ENCODE measurements at regions not wholly inside any gene's neighbourhood (a gene's known extent, or its start where the extent isn't known, plus 50 kb on each side); places are given as distances from the start of the nearest gene placed in this dataset.
"Not testable (repeated sequence)": the region's sequence is repeated elsewhere in the genome, so short reads cannot be mapped to it uniquely, and the experiment has no call there.

- no peaks in the 10 kb centered on the region for H3K4me1 Mint-ChIP-seq
- POLR2A ChIA-PET = no interaction called here
- Histone ChIP-seq H3K27ac (ENCODE audit: low read depth, low read length) (no peak overlapping the region), H3K4me3 (ENCODE audit: low read length) (no peak overlapping the region), H3K36me3 (ENCODE audit: insufficient read depth, low read length) (no peaks in the 10 kb centered on the region), H3K9me3 (ENCODE audit: low read length) (no peaks in the 10 kb centered on the region), H3K27me3 (ENCODE audit: insufficient read depth, low read length, poor library complexity, severe bottlenecking) (no peaks in the 10 kb centered on the region), H3K4me1 (ENCODE audit: insufficient read depth, low read length) (no peaks in the 10 kb centered on the region)
- CTCF ChIA-PET = no interaction called here
- DNase-seq = no peak
- peaks cover 5 to 6% of the 10 kb centered on the region in 2 donors for H3K27me3 Mint-ChIP-seq
- no peak overlapping the region for H3K27ac Mint-ChIP-seq
- H3K4me3 Mint-ChIP-seq = no peak overlapping the region
- no peaks in the 10 kb centered on the region for H3K36me3 Mint-ChIP-seq
- H3K9me3 Mint-ChIP-seq = peaks cover 0 to 4% (median 0%) of the 10 kb centered on the region in 5 donors
Measured at GRCh38 chr17:27085517-27085916, 208.4 kb upstream of the WSB1 start.

DNA sequence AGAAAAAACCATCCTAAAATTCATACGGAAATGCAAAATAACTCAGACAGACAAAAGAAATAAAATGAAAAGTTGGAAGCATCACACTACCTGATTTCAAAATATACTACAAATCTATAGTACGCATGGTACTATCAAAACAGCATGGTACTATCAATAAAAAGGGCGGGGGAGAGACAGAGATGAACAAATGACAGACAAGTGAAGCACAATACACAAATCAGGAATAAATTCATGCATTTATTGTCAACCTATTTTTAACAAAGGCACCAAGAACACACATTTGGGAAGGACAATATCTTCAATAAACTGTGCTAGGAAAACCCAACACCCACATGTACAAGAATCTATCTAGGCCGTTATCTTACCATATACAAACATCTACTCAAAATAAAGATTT is 207.4 kb upstream of the WSB1 start:
- H3K27me3 ChIP-seq (ENCODE audit: insufficient read depth, low read length, poor library complexity, severe bottlenecking) = no peaks in the 10 kb centered on the region
- no peak for DNase-seq
- H3K9me3 ChIP-seq (ENCODE audit: low read length) = no peaks in the 10 kb centered on the region
- Mint-ChIP-seq H3K36me3 (no peaks in the 10 kb centered on the region), H3K27me3 (peaks cover 5 to 6% of the 10 kb centered on the region in 2 donors), H3K27ac (no peak overlapping the region), H3K4me1 (no peaks in the 10 kb centered on the region), H3K9me3 (peaks cover 0 to 4% (median 0%) of the 10 kb centered on the region in 5 donors), H3K4me3 (no peak overlapping the region)
- H3K4me1 ChIP-seq (ENCODE audit: insufficient read depth, low read length) = no peaks in the 10 kb centered on the region
- ChIA-PET CTCF (no interaction called here), POLR2A (no interaction called here)
- no peak overlapping the region for H3K27ac ChIP-seq (ENCODE audit: low read depth, low read length)
- H3K36me3 ChIP-seq (ENCODE audit: insufficient read depth, low read length) = no peaks in the 10 kb centered on the region
- no peak overlapping the region for H3K4me3 ChIP-seq (ENCODE audit: low read length)

GRCh38 chr17:27087935-27088766 is 205.8 kb upstream of the WSB1 start:
- no peak for DNase-seq
- Histone ChIP-seq H3K4me1 (ENCODE audit: insufficient read depth, low read length) (no peaks in the 10 kb centered on the region), H3K9me3 (ENCODE audit: low read length) (no peaks in the 10 kb centered on the region), H3K36me3 (ENCODE audit: insufficient read depth, low read length) (no peaks in the 10 kb centered on the region), H3K27ac (ENCODE audit: low read depth, low read length) (peak overlapping the region; percentile 61), H3K4me3 (ENCODE audit: low read length) (no peak overlapping the region), H3K27me3 (ENCODE audit: insufficient read depth, low read length, poor library complexity, severe bottlenecking) (no peaks in the 10 kb centered on the region)
- Mint-ChIP-seq H3K4me3 (no peak overlapping the region), H3K9me3 (peaks cover 0 to 4% (median 0%) of the 10 kb centered on the region in 5 donors), H3K4me1 (no peaks in the 10 kb centered on the region), H3K36me3 (no peaks in the 10 kb centered on the region), H3K27me3 (peaks cover 5 to 7% of the 10 kb centered on the region in 2 donors), H3K27ac (no peak overlapping the region)
- POLR2A ChIA-PET = no interaction called here
- CTCF ChIA-PET = no interaction called here

GRCh38 chr17:27088767-27089078 is 205.2 kb upstream of the WSB1 start:
- no peak for DNase-seq
- H3K27ac ChIP-seq (ENCODE audit: low read depth, low read length) = peak overlapping the region; percentile 61
- Mint-ChIP-seq H3K4me1 (no peaks in the 10 kb centered on the region), H3K36me3 (no peaks in the 10 kb centered on the region), H3K27ac (no peak overlapping the region), H3K4me3 (no peak overlapping the region), H3K9me3 (peaks cover 0 to 4% (median 0%) of the 10 kb centered on the region in 5 donors), H3K27me3 (peaks cover 5 to 7% of the 10 kb centered on the region in 2 donors)
- no peak overlapping the region for H3K4me3 ChIP-seq (ENCODE audit: low read length)
- H3K4me1 ChIP-seq (ENCODE audit: insufficient read depth, low read length) = no peaks in the 10 kb centered on the region
- H3K27me3 ChIP-seq (ENCODE audit: insufficient read depth, low read length, poor library complexity, severe bottlenecking) = no peaks in the 10 kb centered on the region
- ChIA-PET CTCF (no interaction called here), POLR2A (no interaction called here)
- no peaks in the 10 kb centered on the region for H3K36me3 ChIP-seq (ENCODE audit: insufficient read depth, low read length)
- no peaks in the 10 kb centered on the region for H3K9me3 ChIP-seq (ENCODE audit: low read length)

DNA sequence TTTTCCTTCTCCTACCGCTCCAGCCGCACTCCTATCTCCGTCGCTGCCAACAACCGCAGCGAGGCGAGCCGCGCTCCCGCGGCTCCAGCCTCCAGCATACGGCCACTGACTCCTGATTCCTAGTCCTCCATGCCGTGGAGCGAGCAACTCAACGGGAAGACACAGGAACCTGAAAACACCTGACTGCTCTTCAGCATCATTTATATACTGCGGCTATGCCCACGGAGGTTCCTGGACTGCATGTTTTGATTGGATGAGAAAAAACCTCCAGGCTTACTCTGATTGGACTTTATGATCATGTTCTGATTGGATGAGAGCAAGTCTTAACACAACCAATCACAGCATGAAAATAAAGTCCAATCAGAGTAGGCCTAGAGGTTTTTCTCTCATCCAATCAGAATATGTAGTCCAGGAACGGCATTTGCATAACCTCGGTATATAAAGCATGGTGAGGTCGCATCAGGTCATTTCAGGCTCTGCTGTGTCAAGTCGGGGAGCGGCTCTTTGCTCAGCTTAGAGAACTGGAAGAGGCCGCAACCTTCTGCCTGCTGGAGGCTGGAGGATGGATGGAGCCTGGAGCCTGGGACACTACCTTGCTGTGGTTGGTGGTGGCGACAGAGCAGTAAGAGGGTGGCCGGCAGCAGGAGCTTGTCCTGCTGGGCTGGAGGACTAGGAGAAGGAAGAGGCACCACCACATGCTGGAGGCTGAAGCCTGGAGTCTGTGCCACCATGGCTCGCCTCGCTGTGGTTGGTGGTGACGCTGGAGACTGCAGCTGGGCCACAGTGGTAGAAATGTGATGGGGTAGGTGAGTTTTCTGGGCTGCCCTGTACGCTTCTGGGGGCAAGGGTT is 204.6 kb upstream of the WSB1 start:
- H3K4me3 ChIP-seq (ENCODE audit: low read length); DNase-seq; H3K9me3 ChIP-seq (ENCODE audit: low read length); H3K36me3 Mint-ChIP-seq; CTCF ChIA-PET; POLR2A ChIA-PET; H3K9me3 Mint-ChIP-seq; H3K27ac Mint-ChIP-seq; H3K4me3 Mint-ChIP-seq; H3K4me1 Mint-ChIP-seq; H3K27me3 Mint-ChIP-seq; H3K36me3 ChIP-seq (ENCODE audit: insufficient read depth, low read length); H3K27me3 ChIP-seq (ENCODE audit: insufficient read depth, low read length, poor library complexity, severe bottlenecking); H3K4me1 ChIP-seq (ENCODE audit: insufficient read depth, low read length): not testable (repeated sequence)
- peak overlapping the region; percentile 79 for H3K27ac ChIP-seq (ENCODE audit: low read depth, low read length)

- H3K4me1 Mint-ChIP-seq = no peaks in the 10 kb centered on the region
- Histone ChIP-seq H3K27me3 (ENCODE audit: insufficient read depth, low read length, poor library complexity, severe bottlenecking) (no peaks in the 10 kb centered on the region), H3K4me3 (ENCODE audit: low read length) (no peak overlapping the region), H3K36me3 (ENCODE audit: insufficient read depth, low read length) (no peaks in the 10 kb centered on the region), H3K27ac (ENCODE audit: low read depth, low read length) (peak overlapping the region; percentile 79), H3K9me3 (ENCODE audit: low read length) (no peaks in the 10 kb centered on the region), H3K4me1 (ENCODE audit: insufficient read depth, low read length) (no peaks in the 10 kb centered on the region)
- H3K27ac Mint-ChIP-seq = no peak overlapping the region
- ChIA-PET CTCF (no interaction called here), POLR2A (no interaction called here)
- peaks cover 0 to 3% (median 0%) of the 10 kb centered on the region in 5 donors for H3K9me3 Mint-ChIP-seq
- H3K36me3 Mint-ChIP-seq = no peaks in the 10 kb centered on the region
- peaks cover 5 to 7% of the 10 kb centered on the region in 2 donors for H3K27me3 Mint-ChIP-seq
- DNase-seq = no peak
- no peak overlapping the region for H3K4me3 Mint-ChIP-seq
Measured at GRCh38 chr17:27089929-27090247, 204.0 kb upstream of the WSB1 start.

- CTCF ChIA-PET; H3K36me3 Mint-ChIP-seq; H3K27ac Mint-ChIP-seq; H3K4me1 Mint-ChIP-seq; POLR2A ChIA-PET; H3K9me3 Mint-ChIP-seq; H3K36me3 ChIP-seq (ENCODE audit: insufficient read depth, low read length); H3K27me3 Mint-ChIP-seq; H3K4me3 Mint-ChIP-seq; H3K9me3 ChIP-seq (ENCODE audit: low read length); H3K4me3 ChIP-seq (ENCODE audit: low read length); H3K4me1 ChIP-seq (ENCODE audit: insufficient read depth, low read length); DNase-seq; H3K27me3 ChIP-seq (ENCODE audit: insufficient read depth, low read length, poor library complexity, severe bottlenecking): not testable (repeated sequence)
- peak overlapping the region; percentile 79 for H3K27ac ChIP-seq (ENCODE audit: low read depth, low read length)
Measured at GRCh38 chr17:27090450-27091042, 203.4 kb upstream of the WSB1 start.

DNA sequence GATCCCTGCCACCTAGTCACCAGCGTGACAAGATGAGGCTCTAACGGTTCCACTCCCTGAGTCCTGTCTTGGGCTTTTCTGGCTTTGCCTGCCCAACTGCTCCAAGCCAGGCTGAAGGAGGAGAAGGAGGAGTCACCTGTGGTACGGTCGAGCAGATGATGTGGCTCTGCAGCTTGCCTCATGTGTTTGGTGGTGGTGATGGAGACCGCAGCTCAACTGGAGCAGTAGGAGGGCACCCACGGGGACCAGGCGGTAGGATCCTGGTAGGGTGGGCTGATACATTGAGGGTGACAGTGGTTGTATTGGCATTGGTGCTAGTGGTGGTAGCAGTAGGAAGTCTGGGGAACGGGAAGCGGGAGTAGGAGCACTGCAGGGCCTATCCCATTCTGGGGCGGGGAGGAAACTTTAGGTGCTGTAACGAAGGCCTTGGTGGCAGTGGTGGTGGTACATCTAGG is 202.8 kb upstream of the WSB1 start:
- Histone ChIP-seq H3K4me1 (ENCODE audit: insufficient read depth, low read length) (no peaks in the 10 kb centered on the region), H3K27me3 (ENCODE audit: insufficient read depth, low read length, poor library complexity, severe bottlenecking) (no peaks in the 10 kb centered on the region), H3K36me3 (ENCODE audit: insufficient read depth, low read length) (no peaks in the 10 kb centered on the region), H3K27ac (ENCODE audit: low read depth, low read length) (peak overlapping the region; percentile 79), H3K9me3 (ENCODE audit: low read length) (no peaks in the 10 kb centered on the region), H3K4me3 (ENCODE audit: low read length) (no peak overlapping the region)
- Mint-ChIP-seq H3K4me1 (no peaks in the 10 kb centered on the region), H3K4me3 (no peak overlapping the region), H3K9me3 (peaks cover 0 to 3% (median 0%) of the 10 kb centered on the region in 5 donors), H3K27ac (no peak overlapping the region), H3K27me3 (peaks cover 4 to 10% of the 10 kb centered on the region in 2 donors), H3K36me3 (no peaks in the 10 kb centered on the region)
- no peak for DNase-seq
- ChIA-PET POLR2A (no interaction called here), CTCF (no interaction called here)
